H1 (cell line): ENCODE measurements at regions not wholly inside any gene's neighbourhood (a gene's known extent, or its start where the extent isn't known, plus 50 kb on each side); places are given as distances from the start of the nearest gene placed in this dataset.

ENCODE experiments used
- CTCF ChIA-PET: fragments of 300-600 bp; sonication (Branson Sonifier 250); formaldehyde crosslinking; loops from one replicate; lab custom pipeline; 2021; ENCODE audit not compliant: partially characterized antibody; lab: Charles Lee
- POLR2A ChIA-PET: fragments of 300-600 bp; sonication (Branson Sonifier 250); formaldehyde crosslinking; loops from one replicate; lab custom pipeline; 2021; ENCODE audit warnings: inconsistent platforms; ENCODE audit not compliant: partially characterized antibody; lab: Charles Lee
- DNase-seq, 2 experiments: peaks; one replicate each; pipeline versions ENCODE4 v3.0.0 to v3.0.0-alpha.2; 2010 to 2022; ENCODE audit warnings: low spot score in 2 of 2, low read depth in 1 of 2, mixed read lengths in 1 of 2
- FAIRE-seq: peaks from 2 replicates; lab custom pipeline; 2011; peaks lifted over from hg19 to GRCh38; lab: Jason Lieb, UNC
- H2AFZ ChIP-seq: 2 replicates; pipeline ENCODE4 v1.8.1; 2012; ENCODE audit warnings: low read length, inconsistent platforms
- H2AK5ac ChIP-seq: 2 replicates; pipeline ENCODE4 v1.6.1; 2013; ENCODE audit warnings: low read depth, low read length
- H2BK120ac ChIP-seq: replicated peaks from 2 replicates; pipeline ENCODE3; 2013; ENCODE audit warnings: low read depth, low read length, inconsistent platforms
- H2BK12ac ChIP-seq: 2 replicates; pipeline ENCODE4 v1.6.1; 2013; ENCODE audit warnings: low read depth, low read length
- H2BK15ac ChIP-seq: 2 replicates; pipeline ENCODE4 v1.6.1; 2013; ENCODE audit warnings: low read length
- H2BK20ac ChIP-seq: 2 replicates; pipeline ENCODE4 v1.6.1; 2013; ENCODE audit warnings: low read length
- H2BK5ac ChIP-seq: 2 replicates; pipeline ENCODE4 v1.6.1; 2013; ENCODE audit warnings: low read depth, low read length
- H3K14ac ChIP-seq: 2 replicates; pipeline ENCODE4 v1.6.1; 2013; ENCODE audit warnings: inconsistent platforms; ENCODE audit not compliant: insufficient read length
- H3K18ac ChIP-seq: 2 replicates; pipeline ENCODE4 v1.6.1; 2013; ENCODE audit warnings: low read length; ENCODE audit errors: extremely low read depth
- H3K23ac ChIP-seq: 2 replicates; pipeline ENCODE4 v1.6.1; 2013; ENCODE audit warnings: inconsistent platforms; ENCODE audit not compliant: insufficient read length
- H3K23me2 ChIP-seq: 2 replicates; pipeline ENCODE4 v1.6.1; 2013; ENCODE audit warnings: low read depth, low read length
- H3K27ac ChIP-seq: 2 replicates; pipeline ENCODE4 v1.6.1; 2011; ENCODE audit warnings: low read depth, low read length, inconsistent platforms
- H3K27me3 ChIP-seq, 4 experiments: replicated peaks in 1 of 4; 1 replicate in 1 of 4; 2 replicates in 3 of 4; pipeline versions ENCODE4 v1.6.1 to v1.8.1; 2011 to 2013; ENCODE audit warnings: low read length in 3 of 4, mild to moderate bottlenecking in 3 of 4, inconsistent platforms in 2 of 4, mixed read lengths in 2 of 4, moderate library complexity in 1 of 4; ENCODE audit not compliant: control insufficient read depth in 3 of 4, insufficient read depth in 3 of 4; ENCODE audit errors: extremely low read depth in 1 of 4
- H3K36me3 ChIP-seq, 4 experiments: 2 replicates each; pipeline versions ENCODE4 v1.6.1 to v1.8.1; 2011 to 2013; ENCODE audit warnings: mild to moderate bottlenecking in 4 of 4, low read length in 3 of 4, moderate library complexity in 2 of 4, control low read depth in 1 of 4, inconsistent platforms in 1 of 4; ENCODE audit not compliant: insufficient read depth in 4 of 4, control insufficient read depth in 2 of 4
- H3K4ac ChIP-seq: replicated peaks from 2 replicates; pipeline ENCODE3; 2013; ENCODE audit warnings: low read length, low read depth, mixed read lengths, inconsistent platforms; ENCODE audit not compliant: insufficient read length
- H3K4me1 ChIP-seq, 4 experiments: replicated peaks in 1 of 4; 1 replicate in 1 of 4; 2 replicates in 3 of 4; pipeline versions ENCODE4 v1.6.1 to v1.8.1; 2011 to 2013; ENCODE audit warnings: low read length in 3 of 4, inconsistent platforms in 2 of 4, mixed read lengths in 1 of 4; ENCODE audit not compliant: insufficient read depth in 4 of 4, control insufficient read depth in 3 of 4
- H3K4me2 ChIP-seq, 2 experiments: 2 replicates each; pipeline versions ENCODE4 v1.6.1 to v1.8.1; 2011 to 2013; ENCODE audit warnings: low read depth in 2 of 2, low read length in 2 of 2, control low read depth in 1 of 2, inconsistent platforms in 1 of 2, mild to moderate bottlenecking in 1 of 2; ENCODE audit not compliant: insufficient read depth in 1 of 2
- H3K4me3 ChIP-seq, 4 experiments: fragments of 200-600, 300-600 bp in 1 of 4; sonication (generic), shearing (Covaris generic), sonication (Bioruptor Twin) in 1 of 4; 2 replicates each; pipeline versions ENCODE4 v1.5.1 to v1.8.1; 2011 to 2016; ENCODE audit warnings: low read length in 4 of 4, low read depth in 3 of 4, control low read depth in 2 of 4, inconsistent platforms in 2 of 4, mild to moderate bottlenecking in 2 of 4, mixed read lengths in 1 of 4, moderate library complexity in 1 of 4; ENCODE audit not compliant: insufficient read depth in 2 of 4; ENCODE audit errors: extremely low read depth in 1 of 4
- H3K56ac ChIP-seq: replicated peaks from 2 replicates; pipeline ENCODE3; 2013; ENCODE audit warnings: low read depth, mild to moderate bottlenecking, mixed read lengths, low read length, inconsistent platforms; ENCODE audit not compliant: insufficient read length
- H3K79me1 ChIP-seq: 2 replicates; pipeline ENCODE4 v1.6.1; 2013; ENCODE audit warnings: low read depth, low read length, control low read depth
- H3K79me2 ChIP-seq, 2 experiments: 2 replicates each; pipeline versions ENCODE4 v1.6.1 to v1.8.1; 2012 to 2013; ENCODE audit warnings: low read length in 2 of 2, mild to moderate bottlenecking in 2 of 2, inconsistent platforms in 1 of 2; ENCODE audit not compliant: insufficient read depth in 2 of 2, control insufficient read depth in 1 of 2
- H3K9ac ChIP-seq, 4 experiments: replicated peaks in 1 of 4; 1 replicate in 1 of 4; 2 replicates in 3 of 4; pipeline versions ENCODE4 v1.6.1 to v1.8.1; 2011 to 2013; ENCODE audit warnings: low read depth in 3 of 4, low read length in 3 of 4, control low read depth in 2 of 4, mild to moderate bottlenecking in 2 of 4, moderate library complexity in 2 of 4, inconsistent platforms in 1 of 4; ENCODE audit errors: extremely low read depth in 1 of 4
- H3K9me3 ChIP-seq, 2 experiments: 2 replicates each; pipeline versions ENCODE4 v1.6.1 to v1.8.1; 2012 to 2013; ENCODE audit warnings: mild to moderate bottlenecking in 2 of 2, moderate library complexity in 2 of 2, control low read depth in 1 of 2, inconsistent platforms in 1 of 2, low read depth in 1 of 2, low read length in 1 of 2, mixed read lengths in 1 of 2; ENCODE audit not compliant: insufficient read depth in 2 of 2
- H4K20me1 ChIP-seq, 2 experiments: replicated peaks in 1 of 2; 2 replicates each; pipeline versions ENCODE3 to v1.8.1; 2011 to 2013; ENCODE audit warnings: inconsistent platforms in 2 of 2, low read length in 2 of 2, mild to moderate bottlenecking in 1 of 2; ENCODE audit not compliant: insufficient read depth in 2 of 2, control insufficient read depth in 1 of 2
- H4K5ac ChIP-seq: 2 replicates; pipeline ENCODE4 v1.6.1; 2013; ENCODE audit warnings: low read length, low read depth, mixed read lengths, inconsistent platforms; ENCODE audit not compliant: insufficient read length
- H4K8ac ChIP-seq: 2 replicates; pipeline ENCODE4 v1.8.0; 2013; ENCODE audit warnings: mild to moderate bottlenecking, moderate library complexity, low read length, inconsistent platforms; ENCODE audit not compliant: insufficient read depth; ENCODE audit errors: extremely low read depth
- H4K91ac ChIP-seq: replicated peaks from 2 replicates; pipeline ENCODE3; 2013; ENCODE audit warnings: low read length, mixed read lengths, inconsistent platforms; ENCODE audit not compliant: insufficient read length
- CEBPB ChIP-seq: IDR thresholded peaks from 2 replicates; pipeline ENCODE4 v1.6.1; 2012; ENCODE audit warnings: low read depth, low read length
- CREB1 ChIP-seq: IDR thresholded peaks from 2 replicates; pipeline ENCODE4 v1.6.1; 2012; ENCODE audit warnings: inconsistent platforms
- EZH2 ChIP-seq: fragments of 200-600 bp; sonication (generic); IDR thresholded peaks from 2 replicates; pipeline ENCODE4 v1.7.1; 2012; ENCODE audit warnings: low read depth, mild to moderate bottlenecking, moderate library complexity, low read length, inconsistent platforms; ENCODE audit not compliant: severe bottlenecking
- FOSL1 ChIP-seq: IDR thresholded peaks from 2 replicates; pipeline ENCODE4 v1.6.1; 2011; ENCODE audit warnings: mild to moderate bottlenecking, low read depth, low read length, moderate library complexity; ENCODE audit not compliant: insufficient read depth
- HDAC6 ChIP-seq: IDR thresholded peaks from one replicate; pipeline ENCODE4 v1.7.1; 2012; ENCODE audit warnings: low read depth, mild to moderate bottlenecking, inconsistent platforms, low read length, moderate library complexity
- SAP30 ChIP-seq: fragments of 300-600 bp; sonication (generic); IDR thresholded peaks from 2 replicates; pipeline ENCODE4 v1.7.1; 2012; ENCODE audit warnings: low read length, moderate library complexity, mild to moderate bottlenecking, inconsistent platforms; ENCODE audit not compliant: insufficient read depth, insufficient replicate concordance
- SP2 ChIP-seq: IDR thresholded peaks from 2 replicates; pipeline ENCODE4 v1.6.1; 2012; ENCODE audit warnings: mild to moderate bottlenecking, low read length, inconsistent platforms

GRCh38 chr16:55239723-55240122, 84.3 kb upstream of the IRX6 start:
- FAIRE-seq (no peak), DNase-seq (no peak)
- Histone ChIP-seq H3K36me3 (no peaks in the 10 kb centered on the region), H4K5ac (no peak overlapping the region), H2BK120ac (no peak overlapping the region), H3K4me3 (no peak overlapping the region), H3K9me3 (no peaks in the 10 kb centered on the region), H2BK15ac (no peak overlapping the region), H3K18ac (no peak overlapping the region), H3K27ac (no peak overlapping the region), H3K79me2 (no peaks in the 10 kb centered on the region), H3K56ac (no peak overlapping the region), H3K23ac (no peak overlapping the region), H3K79me1 (no peaks in the 10 kb centered on the region), H4K91ac (no peak overlapping the region), H2BK12ac (no peak overlapping the region), H3K27me3 (no peaks in the 10 kb centered on the region), H2AK5ac (no peak overlapping the region), H2BK5ac (no peak overlapping the region), H3K23me2 (no peaks in the 10 kb centered on the region), H3K14ac (no peak overlapping the region), H3K9ac (no peak overlapping the region), H2AFZ (no peak overlapping the region), H3K4me1 (peaks cover 0 to 2% (median 0%) of the 10 kb centered on the region in 4 experiments; a peak in 3 of 7 replicates), H3K4ac (no peak overlapping the region), H4K20me1 (no peaks in the 10 kb centered on the region), H2BK20ac (no peak overlapping the region), H3K4me2 (no peak overlapping the region), H4K8ac (no peak overlapping the region)
- no peak for TF ChIP-seq SP2
- TF ChIP-seq HDAC6, result no peak
- no peak for TF ChIP-seq CREB1
- TF ChIP-seq EZH2, result no peak
- no peak for TF ChIP-seq SAP30
- no peak for TF ChIP-seq CEBPB
- TF ChIP-seq FOSL1, result no peak
- ChIA-PET POLR2A (no interaction called here), CTCF (interaction anchor here (0.5 to 1.9 kb wide), 2 partner anchors 84 to 94 kb away, joined by 3 to 7 read pairs; no protein-coding TSS in a partner anchor)
